ENCODE measurements at regions not wholly inside any gene's neighbourhood (a gene's known extent, or its start where the extent isn't known, plus 50 kb on each side); places are given as distances from the start of the nearest gene placed in this dataset.

DNA sequence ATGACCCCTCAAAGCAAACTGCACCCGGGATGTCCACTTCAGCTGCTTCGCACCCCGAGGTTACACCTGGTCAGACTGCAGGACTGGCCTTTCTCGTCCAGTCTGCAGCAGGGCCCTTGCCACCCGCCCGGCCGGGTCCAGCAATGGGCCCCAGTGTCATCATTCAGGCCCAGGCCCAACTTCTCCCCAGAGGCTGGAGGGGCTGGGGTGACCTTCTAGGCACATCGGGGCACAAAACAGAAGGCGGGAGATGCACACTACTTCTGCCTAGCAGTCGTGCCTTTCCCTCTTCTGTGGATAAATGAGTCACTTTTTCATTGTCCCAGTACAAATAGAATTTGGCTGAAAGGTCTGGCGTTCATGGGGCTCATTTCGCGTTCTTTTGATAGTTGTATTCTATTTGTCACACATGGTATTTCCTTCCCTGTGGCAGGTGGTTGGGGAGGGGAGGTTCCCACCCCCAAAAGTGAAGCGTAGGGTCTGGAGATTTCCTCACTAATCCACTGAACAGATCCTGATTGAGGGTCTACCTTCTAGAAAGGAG is 56.9 kb upstream of the ID2 start:
- no peak for TF ChIP-seq CTCF (IDR thresholded peaks at IDR 0.05; ENCODE audit: low read length)
- TF ChIP-seq EZH2 (optimal IDR thresholded peaks at IDR 0.05; ENCODE audit: low read depth, low read length) = no peak
